ENCODE measurements at regions not wholly inside any gene's neighbourhood (a gene's known extent, or its start where the extent isn't known, plus 50 kb on each side); places are given as distances from the start of the nearest gene placed in this dataset.

GRCh38 chr6:14676977-14677781, 559.6 kb downstream of the CD83 start:
- 98 to 99% methylated on average over 19 of the region's 19 CpGs for WGBS, 2 donors
- H3K27me3 ChIP-seq = no peaks in the 10 kb centered on the region
- no peak for TF ChIP-seq CTCF (IDR thresholded peaks at IDR 0.05)
- intact Hi-C loops (cut with DNase I) = no loop called here
- H3K36me3 ChIP-seq = no peaks in the 10 kb centered on the region
- ATAC-seq = no peak
- H3K9me3 ChIP-seq = no peaks in the 10 kb centered on the region
- DNase-seq = no peak
- no peak overlapping the region for H3K27ac ChIP-seq
- peaks cover 0 to 5% (median 0%) of the 10 kb centered on the region in 9 donors for H3K4me1 ChIP-seq
- no peak overlapping the region for H3K4me3 ChIP-seq

- intact Hi-C loops (cut with DNase I) = no loop called here
- ATAC-seq = no peak
- Histone ChIP-seq H3K27me3 (no peaks in the 10 kb centered on the region), H3K4me1 (peaks cover 0 to 11% (median 0%) of the 10 kb centered on the region in 9 donors), H3K36me3 (no peaks in the 10 kb centered on the region), H3K9me3 (no peaks in the 10 kb centered on the region), H3K4me3 (no peak overlapping the region), H3K27ac (no peak overlapping the region)
- WGBS, 2 donors = 91% methylated on average over 11 of the region's 11 CpGs
- TF ChIP-seq CTCF (IDR thresholded peaks at IDR 0.05) = no peak
- DNase-seq = no peak
These were observed 564.0 kb upstream of the JARID2 start for GRCh38 chr6:14681699-14682487.

GRCh38 chr6:14682812-14683211, 563.1 kb upstream of the JARID2 start:
- no peak overlapping the region for H3K4me3 ChIP-seq
- H3K9me3 ChIP-seq = no peaks in the 10 kb centered on the region
- no peak overlapping the region for H3K27ac ChIP-seq
- ATAC-seq (no peak), DNase-seq (no peak)
- H3K4me1 ChIP-seq = peaks cover 0 to 11% (median 0%) of the 10 kb centered on the region in 9 donors
- H3K27me3 ChIP-seq = no peaks in the 10 kb centered on the region
- 98 to 100% methylated on average over 1 of the region's 1 CpG for WGBS, 2 donors
- intact Hi-C loops (cut with DNase I) = no loop called here
- no peaks in the 10 kb centered on the region for H3K36me3 ChIP-seq
- no peak for TF ChIP-seq CTCF (IDR thresholded peaks at IDR 0.05)

GRCh38 chr6:14689639-14690038, 556.2 kb upstream of the JARID2 start:
- no peak overlapping the region for H3K4me3 ChIP-seq
- H3K36me3 ChIP-seq = no peaks in the 10 kb centered on the region
- intact Hi-C loops (cut with DNase I) = no loop called here
- H3K27ac ChIP-seq = no peak overlapping the region
- H3K4me1 ChIP-seq = no peaks in the 10 kb centered on the region
- no peak for ATAC-seq
- DNase-seq = no peak
- WGBS, 2 donors = 95 to 99% methylated on average over 6 of the region's 6 CpGs
- TF ChIP-seq CTCF (IDR thresholded peaks at IDR 0.05) = no peak
- no peaks in the 10 kb centered on the region for H3K27me3 ChIP-seq
- no peaks in the 10 kb centered on the region for H3K9me3 ChIP-seq
